GM21526 (cell line): ENCODE measurements at regions not wholly inside any gene's neighbourhood (a gene's known extent, or its start where the extent isn't known, plus 50 kb on each side); places are given as distances from the start of the nearest gene placed in this dataset.

Experiments used
- ATAC-seq: cut with Tn5 transposase; IDR thresholded peaks from one replicate; pipeline ENCODE4 v1.9.1; 2021; ENCODE audit warnings: moderate library complexity; ENCODE audit not compliant: unreplicated experiment, low FRiP score

DNA sequence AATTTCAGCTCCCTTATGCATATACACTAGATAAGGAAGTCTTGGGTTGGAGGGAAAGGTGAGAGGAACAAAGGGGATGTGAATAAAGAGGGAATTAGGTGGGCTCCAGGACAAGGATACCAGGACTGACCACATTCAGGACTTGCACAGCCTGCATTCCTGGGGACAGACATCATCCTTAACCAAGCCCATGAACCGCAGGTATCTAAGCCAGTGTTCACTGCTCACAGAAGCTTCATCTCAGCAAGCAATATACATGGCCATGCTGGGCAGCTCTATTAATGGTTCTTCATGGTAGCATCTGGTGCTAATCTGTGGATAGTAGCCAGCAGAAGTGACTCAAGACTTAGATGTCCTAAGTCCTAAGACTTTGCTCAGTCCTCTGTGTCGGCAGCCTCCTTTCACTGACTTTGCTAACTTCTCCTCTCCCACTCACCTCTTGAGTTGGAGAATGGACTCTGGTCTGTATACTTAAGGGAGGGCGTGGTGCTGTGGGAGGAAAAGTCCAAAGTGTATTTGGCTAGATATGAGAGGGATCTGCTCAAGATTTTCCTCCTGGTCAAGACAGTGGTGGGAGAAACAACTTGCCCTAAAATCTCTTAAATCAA, 136.1 kb downstream of the ASCL1 start:
- ATAC-seq: no peak

GRCh38 chr12:103097496-103097895, 140.0 kb downstream of the ASCL1 start:
- ATAC-seq: no peak

DNA sequence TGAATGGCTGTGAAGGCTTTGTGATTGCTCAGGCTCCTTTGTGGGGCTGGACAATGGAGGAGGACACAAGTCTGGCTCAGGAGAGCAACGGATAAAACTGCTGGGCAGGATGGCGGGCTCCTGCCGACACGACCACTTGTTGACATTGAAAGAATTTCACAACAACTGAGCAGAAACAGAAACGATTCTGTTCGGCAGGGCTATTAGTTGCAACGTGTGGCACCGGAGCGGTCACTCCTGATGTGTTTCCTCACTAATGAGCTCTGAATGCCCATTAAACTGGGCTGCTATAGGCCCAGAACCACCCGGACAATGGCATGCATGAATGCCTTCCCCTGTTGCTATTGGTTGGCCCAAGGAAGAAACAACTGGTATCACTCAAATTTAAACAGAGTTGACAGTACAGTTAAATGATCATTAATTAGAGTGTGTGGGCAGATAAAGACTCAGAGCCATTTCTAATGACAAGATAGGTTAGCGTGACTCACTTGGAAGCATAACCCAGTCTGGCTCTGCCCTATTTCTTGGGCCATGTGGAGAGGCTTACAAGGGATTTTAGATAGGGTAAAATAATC, 142.9 kb downstream of the ASCL1 start:
- no peak for ATAC-seq

- peak; percentile 78 for ATAC-seq
Measured at GRCh38 chr12:103102225-103102744, 144.8 kb downstream of the ASCL1 start.

DNA sequence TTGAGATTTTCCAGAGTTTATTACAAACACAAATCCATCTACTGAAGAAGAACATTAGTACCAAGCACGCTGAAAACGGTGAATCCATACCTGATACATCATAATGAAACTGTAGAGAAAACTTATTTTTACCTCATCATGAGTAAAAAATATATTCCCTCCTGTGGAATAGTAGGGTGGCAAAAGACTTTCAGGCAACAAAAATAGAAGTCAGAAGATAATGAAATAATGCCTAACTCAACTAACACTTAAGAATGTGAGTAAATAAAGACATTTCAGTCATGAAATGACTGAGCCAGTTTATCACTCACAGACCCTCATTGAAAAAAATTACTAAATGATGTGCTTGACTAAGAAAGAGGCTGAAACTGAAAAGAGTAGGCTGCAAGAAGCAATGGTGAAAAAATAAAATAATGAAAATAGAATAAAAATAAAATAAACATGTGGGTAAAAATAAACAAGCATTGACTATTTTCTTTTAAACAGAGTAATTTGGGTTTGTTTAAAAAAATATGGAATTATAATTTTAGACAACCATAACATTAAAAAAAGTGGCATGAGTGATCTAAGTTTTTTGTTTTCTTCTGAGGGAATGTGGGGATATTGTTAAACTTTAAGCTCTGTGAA, 148.6 kb downstream of the ASCL1 start:
- ATAC-seq: peak; percentile 44

GRCh38 chr12:103109861-103110260, 152.4 kb downstream of the ASCL1 start:
- no peak for ATAC-seq

DNA sequence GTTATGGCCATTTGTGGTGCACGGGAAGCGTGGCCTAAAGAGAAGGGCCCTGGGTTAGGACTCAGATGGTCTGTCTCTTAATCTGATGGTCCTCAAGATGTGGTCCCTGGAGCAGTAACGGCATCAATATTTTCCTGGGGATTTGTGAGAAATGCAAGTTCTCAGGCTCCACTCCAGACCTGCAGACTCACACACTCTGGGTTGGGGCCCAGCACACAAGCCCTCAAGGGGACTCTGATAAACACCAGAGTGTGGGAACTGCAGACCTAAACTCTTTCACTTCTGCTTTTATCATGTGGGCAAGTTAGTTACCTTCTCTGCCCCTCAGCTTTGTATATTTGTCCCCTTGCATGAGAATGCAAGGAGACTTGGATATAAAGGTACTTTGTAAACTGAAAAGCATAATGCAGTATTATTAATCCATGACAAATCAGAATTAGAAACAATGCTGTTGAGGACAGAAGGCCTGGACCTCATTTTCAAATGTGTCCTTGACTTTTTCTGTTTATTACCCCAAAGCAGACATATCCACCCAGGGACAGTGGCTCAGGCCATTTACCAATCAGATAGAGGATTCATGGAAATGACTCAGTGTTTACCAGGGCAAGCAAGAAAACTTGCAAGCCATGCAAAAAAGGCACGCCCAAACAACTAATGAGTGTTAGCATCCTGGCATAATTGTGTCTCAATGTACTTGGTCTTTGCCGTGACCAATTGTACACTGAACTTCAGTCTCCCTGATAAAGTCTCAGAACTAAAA, 157.0 kb downstream of the ASCL1 start:
- ATAC-seq: peak; percentile 99

DNA sequence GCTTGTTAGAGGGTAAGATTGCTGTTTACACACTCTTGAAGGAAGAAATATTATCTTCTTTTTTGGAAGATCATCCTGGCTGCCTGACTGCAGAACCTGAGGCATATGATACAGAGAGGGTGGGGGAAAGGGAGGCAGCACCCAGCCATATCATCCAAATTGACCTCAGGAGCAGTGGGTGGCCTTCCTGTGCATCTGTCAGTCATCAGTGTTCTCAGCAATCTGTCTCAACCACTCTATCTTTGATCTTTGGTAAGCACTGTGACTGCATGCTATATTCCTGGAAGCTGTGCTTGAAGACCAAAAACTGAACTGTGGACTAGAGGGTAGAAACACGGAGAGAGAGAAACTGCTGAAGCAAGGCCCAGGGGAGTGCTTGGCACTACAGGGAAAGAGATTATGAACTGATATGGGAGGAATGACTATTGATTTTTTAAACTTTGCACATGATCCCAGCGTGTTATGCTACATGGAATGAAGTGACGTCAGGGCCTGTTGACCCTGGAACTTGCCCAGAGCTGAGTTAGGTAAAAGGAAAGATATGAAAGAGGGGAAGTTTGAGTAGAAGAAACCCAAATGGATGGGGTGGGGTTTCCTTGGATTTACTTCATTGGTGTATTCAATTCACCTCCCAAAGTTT, 171.5 kb downstream of the ASCL1 start:
- no peak for ATAC-seq

- no peak for ATAC-seq
Measured at GRCh38 chr12:103130564-103130963, 173.1 kb downstream of the ASCL1 start.

DNA sequence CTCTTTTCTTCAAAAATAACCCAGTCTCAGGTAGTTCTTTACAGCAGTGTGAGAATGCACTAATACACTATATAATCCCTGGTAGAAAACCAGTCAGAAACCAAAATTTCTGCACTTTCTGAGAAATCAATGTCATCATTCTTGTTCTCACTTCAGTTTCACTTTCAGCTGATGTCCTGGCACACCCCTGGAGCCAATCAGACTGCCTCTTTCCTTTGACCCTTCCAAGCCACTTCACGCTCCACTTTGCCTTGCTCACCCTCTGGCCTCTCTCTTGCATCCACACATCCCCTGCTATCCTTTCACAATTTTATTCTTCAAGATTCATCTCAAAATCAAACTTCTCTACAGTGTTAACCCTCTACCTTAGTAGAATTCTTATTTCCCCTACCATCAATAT, 181.1 kb downstream of the ASCL1 start:
- no peak for ATAC-seq

DNA sequence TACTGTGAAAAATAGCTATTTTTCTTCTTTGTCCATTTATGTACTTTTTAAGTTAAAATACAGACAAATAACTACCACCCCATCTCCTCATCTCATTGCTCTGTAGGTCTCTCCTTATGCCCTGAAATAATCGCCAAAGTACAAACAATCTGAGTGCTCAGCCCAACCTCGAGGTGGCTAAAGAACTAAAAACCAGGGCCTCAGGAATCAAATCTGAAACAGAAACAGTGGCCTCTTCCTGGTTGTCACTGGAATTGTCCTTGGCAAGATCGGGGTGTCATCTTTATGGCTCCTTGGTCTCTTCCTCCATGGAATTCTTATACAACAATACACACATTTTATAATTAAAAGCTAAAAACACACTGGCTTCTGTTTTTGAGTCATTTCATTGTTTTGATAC, 182.4 kb downstream of the ASCL1 start:
- no peak for ATAC-seq

DNA sequence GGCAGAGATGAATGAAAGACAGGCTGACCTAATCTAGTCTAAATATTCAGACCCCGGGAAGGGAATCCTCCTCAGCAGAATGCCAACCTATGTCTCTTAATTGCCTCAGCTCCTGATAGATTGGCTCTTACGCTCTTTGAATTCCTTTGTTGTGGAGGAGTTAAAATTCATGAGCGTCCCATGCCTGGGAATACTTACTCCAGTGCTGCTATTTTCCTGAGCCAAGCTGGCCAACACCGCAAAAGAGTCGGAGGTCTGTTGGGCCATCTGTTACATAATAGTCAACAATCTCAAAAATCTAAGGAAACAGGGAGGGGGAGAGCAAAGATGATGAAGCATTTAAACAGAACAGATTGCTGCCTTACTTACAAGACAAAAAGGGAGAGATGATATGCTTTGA, 182.8 kb downstream of the ASCL1 start:
- ATAC-seq: no peak

GRCh38 chr12:103144278-103144677, 186.8 kb downstream of the ASCL1 start:
- no peak for ATAC-seq

DNA sequence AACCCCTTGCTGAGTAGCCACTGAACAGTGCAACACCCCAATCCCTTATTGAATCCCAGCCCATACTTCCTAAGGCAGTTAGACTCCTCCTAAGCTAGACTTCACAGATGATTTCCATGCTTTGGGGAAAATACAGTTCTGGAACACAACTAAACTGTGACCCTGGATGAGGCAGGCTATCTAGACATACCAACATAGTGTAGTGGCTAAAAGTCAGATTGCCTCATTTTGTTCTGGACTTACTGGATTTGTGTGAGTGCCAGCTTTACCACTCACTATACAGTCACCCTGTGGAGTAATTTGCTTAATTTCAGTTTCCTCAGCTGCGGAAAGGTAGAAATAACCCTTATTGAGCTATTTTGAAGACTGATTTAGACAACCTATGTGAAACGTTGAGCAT, 203.1 kb downstream of the ASCL1 start:
- ATAC-seq: no peak

GRCh38 chr12:103161582-103162362, 204.3 kb downstream of the ASCL1 start:
- ATAC-seq: no peak

DNA sequence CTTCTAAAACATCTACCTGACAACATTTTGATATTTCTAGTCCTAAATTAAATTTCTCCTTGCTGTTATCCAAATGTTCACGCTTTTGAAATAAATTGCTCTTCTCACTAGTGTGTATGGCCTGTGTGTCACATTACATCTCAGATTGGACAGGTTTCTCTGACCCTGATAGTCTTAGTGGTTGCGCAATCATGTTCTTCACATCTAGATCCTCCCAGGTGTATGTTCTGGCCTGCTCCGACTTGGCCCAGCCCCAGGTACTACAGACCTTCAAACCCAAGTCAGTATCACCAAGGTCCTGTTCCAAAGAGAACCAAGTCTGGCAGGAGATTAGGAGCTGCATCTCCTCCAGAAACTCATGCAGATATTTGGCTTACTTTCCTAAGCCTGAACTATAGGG, 209.5 kb downstream of the ASCL1 start:
- no peak for ATAC-seq

DNA sequence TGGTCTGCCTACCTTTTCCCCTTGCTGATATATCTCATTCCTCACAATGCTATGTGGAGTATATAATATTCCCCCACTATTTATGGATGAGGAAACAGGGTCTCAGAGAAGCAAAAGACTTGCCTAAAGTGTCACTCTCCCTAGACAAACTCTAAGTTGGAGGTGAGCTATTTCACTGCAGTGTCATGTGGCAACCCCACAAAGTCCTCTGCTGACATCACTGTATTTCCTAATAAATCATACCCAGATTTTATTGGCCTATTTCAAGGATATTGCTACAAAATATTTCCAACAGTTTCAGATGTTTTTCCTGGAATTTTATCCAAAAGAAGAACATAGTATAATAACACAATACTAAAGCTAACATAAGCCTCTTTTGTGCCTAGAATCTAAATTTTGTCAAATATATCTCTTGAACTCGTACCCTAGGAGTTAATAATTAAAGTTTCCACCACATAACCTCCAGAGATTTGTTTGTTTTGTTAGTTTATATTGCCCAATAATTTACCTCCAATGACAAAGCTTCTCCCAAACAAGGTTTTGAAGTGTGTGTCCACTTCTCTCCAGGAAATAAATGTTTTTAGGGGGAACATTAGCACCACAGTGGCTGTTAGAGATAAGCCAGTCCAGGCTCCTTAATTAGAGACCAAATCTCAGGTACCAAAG, 215.1 kb downstream of the ASCL1 start:
- ATAC-seq: no peak

GRCh38 chr12:103175625-103176024, 218.2 kb downstream of the ASCL1 start:
- no peak for ATAC-seq

GRCh38 chr12:103177639-103178255, 220.3 kb downstream of the ASCL1 start:
- no peak for ATAC-seq
